GM21360 (cell line): ENCODE measurements at regions not wholly inside any gene's neighbourhood (a gene's known extent, or its start where the extent isn't known, plus 50 kb on each side); places are given as distances from the start of the nearest gene placed in this dataset.

Source experiments
- ATAC-seq: cut with Tn5 transposase; IDR thresholded peaks from one replicate; pipeline ENCODE4 v1.9.1; 2021; ENCODE audit warnings: mild to moderate bottlenecking, moderate library complexity; ENCODE audit not compliant: unreplicated experiment

DNA sequence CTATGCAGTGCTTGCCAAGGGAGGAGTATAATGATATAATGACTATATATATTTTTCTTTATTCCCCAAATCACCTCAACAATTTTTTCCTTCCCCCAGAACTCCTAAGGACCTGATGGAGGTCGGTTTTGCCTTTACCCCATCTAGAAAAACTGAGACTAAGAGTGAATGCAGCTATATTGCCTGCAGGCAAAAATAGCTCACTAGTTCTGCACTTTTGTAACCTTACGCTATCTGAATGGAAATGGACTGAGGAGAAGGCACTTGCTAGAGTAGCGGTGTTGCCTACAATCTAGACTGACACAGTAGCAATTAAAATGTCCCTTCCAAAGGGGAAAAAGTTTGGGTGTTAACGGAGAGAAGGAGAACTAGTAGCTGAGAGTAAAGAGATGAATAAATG lies 379.5 kb upstream of the SEMA6D start:
- ATAC-seq, result no peak

GRCh38 chr15:47338771-47339170 lies 378.5 kb upstream of the SEMA6D start:
- no peak for ATAC-seq

DNA sequence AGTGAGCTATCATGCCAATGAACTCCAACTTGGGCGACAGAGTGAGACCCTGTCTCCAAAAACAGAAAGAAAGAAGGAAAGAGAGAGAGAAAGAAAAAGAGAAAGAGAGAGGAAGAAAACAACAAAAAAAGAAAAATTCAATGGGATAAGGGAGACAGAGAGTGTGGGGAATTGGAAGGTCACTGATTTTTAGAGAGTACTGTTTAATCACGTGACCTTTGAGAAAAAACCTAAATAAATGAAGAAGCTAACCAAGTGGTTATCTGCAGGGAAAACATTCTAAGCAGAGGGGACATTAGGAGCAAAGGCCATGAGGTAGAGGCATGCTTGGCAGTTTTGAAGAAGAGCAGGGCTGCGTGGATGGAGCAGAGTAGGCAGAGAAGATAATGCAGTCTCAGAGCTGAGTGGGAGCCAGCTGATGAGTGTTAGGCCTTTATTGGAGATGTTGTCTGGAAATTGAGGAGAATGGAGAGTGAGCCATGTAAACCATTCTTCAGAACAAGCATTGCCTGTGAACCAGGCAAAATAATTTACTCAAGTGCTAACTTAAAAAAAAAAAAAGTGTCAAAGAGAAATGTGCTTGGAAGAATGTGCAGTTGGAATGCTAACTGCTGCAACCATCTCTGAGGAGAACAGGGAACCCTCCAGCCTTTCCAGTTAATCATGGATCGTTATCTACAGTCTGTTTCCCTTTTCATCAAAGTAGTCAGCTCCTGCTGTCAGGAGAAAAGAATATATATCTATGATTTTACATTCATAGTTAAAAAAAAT lies 377.3 kb upstream of the SEMA6D start:
- no peak for ATAC-seq

- ATAC-seq, result no peak
These were observed 376.8 kb upstream of the SEMA6D start for GRCh38 chr15:47340571-47340920.

DNA sequence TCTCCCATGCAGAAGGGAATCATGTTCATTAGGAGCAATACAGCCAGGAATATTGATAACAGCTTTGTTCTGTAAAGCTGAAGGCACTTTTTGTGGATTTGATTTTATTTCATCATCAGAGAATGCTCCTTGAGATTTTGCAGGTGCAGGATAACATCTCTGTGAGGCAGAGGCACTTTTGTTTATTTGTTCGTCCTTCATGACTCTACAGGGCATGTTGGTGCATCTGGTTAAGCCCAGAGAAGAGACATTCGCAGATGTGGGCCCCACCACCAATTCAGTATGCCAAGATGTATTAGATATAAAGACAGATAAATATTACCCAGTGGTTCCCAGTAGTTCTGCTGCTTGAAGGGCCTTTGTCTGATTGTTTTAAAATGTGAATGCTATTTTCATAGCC lies 368.1 kb upstream of the SEMA6D start:
- no peak for ATAC-seq

GRCh38 chr15:47351501-47351900 lies 365.8 kb upstream of the SEMA6D start:
- ATAC-seq, result no peak

DNA sequence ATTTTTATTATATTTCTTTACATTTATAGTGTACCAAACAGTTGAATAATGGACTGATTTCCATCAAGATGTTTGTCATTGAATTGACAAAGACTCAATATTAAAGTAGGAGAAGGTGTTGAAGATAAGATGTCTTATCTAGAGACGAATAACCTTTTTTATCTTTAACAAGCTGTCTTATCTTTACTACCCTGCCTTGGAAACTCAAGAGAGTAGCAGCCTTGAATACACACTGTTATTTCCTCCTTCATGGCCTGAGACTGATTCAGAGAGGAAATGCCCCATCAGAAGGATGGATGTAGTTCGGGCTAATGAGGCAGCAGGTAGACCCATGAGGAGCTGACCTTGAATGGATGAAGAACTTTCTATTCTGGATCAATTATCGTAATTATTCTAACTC lies 365.1 kb upstream of the SEMA6D start:
- ATAC-seq, result no peak

- no peak for ATAC-seq
These were observed 361.5 kb upstream of the SEMA6D start for GRCh38 chr15:47355759-47356158.

GRCh38 chr15:47356297-47356696 lies 361.0 kb upstream of the SEMA6D start:
- ATAC-seq, result no peak

DNA sequence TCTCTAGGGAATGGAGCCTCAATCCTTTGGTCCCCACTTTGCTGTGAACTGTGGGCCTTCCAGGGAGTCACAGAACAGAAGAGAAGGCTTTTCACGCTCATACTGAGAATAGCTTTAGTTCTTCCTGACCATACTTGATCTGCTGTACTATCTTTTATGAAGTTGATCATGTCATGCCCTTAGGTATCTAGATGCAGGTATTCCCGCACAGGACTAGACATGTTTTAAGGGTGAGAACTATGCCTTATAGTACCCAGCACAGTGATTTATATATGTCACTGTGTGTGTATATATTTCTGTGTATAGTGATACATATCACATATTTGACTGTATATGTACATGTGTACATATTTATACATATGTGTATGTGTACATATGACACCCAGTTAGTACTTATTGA lies 358.4 kb upstream of the SEMA6D start:
- no peak for ATAC-seq

GRCh38 chr15:47360305-47360704 lies 357.0 kb upstream of the SEMA6D start:
- no peak for ATAC-seq

DNA sequence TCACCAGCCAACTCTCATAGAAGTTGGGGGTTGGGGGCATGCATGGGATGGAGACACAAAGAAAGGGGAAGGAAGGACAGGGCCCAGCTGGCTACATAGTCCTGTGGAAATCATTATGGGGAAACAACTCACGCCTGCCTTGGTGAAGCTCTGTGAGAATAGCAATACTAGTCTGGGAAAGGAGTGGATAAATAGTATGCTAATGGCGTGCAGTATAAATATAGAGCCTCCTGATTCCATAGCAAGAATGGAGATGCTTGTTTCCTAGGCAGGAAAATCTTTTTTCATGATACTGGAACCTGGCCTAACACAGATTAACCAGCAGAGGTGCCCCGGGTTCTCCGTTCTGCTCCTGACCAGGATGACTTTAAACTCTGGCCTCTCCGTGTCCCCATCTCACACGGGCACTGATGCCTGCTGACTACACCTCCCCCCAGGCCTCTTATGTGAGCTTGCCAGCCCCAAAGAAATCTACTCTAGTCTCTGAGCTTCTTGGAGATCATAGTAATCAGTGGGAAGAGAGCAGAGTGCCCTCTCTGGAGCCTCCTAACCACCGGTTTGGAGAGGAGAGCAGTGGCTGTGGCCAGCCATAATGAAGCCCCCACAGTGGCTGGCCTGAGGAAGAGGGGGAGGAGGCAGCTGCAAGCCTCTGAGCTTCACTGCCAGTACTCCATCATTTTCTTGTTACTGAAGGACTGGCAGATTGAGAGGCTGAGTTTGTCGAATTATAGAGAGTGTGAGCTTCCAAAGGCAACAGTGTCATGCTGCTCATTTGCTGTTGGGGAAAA lies 355.0 kb upstream of the SEMA6D start:
- no peak for ATAC-seq

- no peak for ATAC-seq
These were observed 353.7 kb upstream of the SEMA6D start for GRCh38 chr15:47363653-47364052.

DNA sequence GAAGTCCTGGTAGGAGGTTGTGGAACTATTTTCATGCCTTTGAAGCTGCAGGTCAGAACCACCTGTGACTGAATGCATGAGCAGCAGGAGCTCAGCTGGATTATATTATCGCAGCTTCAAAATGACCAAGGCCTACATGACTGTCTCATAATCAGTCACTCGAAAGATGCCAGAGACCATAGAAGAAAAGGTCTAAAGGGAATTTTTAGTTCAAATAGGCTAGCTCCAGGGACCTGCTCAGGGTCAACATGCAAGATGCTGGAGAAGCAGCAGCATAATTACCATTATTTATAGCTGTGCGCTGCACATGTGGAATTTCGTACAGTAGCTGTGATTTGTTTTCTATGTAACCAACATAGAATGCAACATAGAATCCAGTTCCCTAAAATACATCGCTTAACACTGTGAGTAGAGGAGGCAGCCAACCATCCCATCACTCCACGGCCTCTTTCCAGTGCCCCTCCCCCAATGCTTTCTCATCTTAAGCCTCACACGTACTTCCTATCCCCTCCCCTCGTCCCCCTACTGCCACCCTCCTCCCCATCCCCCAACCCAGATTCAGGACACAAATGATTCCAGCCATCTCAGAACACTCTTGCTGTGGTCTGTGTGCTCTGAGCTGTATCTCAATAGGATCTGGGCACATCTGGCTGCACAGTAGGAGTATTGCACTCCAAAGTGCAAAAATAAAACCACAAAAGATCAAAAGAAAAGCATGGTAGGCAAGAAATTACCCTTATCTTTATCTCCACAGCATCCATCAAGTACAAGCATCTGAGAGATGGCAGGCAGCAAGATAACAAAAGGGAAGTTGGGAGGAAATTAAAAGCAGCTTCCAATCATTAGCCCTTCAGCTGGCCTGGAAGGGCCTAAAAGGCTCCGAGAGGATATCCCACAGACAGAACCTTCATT lies 352.8 kb upstream of the SEMA6D start:
- no peak for ATAC-seq

DNA sequence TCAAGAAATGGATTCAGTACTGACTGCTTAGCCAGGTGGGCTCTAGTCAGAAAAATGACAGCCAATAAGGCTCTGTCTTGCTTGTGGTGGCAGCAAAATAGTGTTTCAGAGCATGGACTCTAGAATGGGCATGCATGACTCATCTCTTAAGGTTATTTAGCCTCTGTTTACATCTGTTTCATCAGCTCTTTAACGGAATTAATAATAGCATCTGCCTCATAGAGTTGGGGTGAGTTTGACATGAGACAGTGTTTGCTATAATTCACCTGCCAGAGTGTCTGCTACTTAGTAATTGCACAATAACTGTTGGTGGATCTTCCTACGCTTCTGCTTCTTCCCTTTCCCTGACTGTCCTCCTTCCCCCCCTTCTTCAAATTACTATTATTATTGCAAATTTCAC lies 350.4 kb upstream of the SEMA6D start:
- ATAC-seq, result no peak

DNA sequence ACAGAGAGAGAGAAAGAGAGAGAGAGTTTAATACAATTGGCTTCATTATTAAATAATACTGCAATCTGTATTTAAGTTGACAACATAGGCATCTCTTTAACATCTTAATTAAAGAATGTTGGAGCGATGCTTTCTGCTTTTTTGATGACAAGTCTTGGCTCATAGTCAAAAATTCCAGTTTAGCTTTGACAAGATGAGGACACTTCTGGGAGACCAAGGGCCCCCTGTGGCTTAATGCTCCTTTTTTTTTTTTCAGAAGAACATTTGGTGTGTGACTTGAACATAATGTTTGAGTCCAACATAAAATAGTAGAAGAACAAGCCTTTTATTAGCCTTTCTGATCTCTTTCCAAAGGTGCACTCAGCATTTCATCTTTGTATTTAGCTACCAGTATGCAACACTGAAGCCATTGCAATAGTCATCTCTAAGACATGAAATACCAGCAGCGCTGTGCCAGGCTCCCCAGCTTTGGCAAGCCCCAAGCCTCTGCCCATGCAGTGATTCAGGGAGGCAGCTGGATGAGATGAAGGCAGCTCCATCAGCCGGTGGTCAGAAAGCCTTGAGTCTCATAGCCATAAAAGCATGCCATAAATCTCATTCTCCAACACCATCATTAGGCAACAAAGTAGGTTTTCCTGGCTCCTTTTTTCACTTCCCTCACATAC lies 349.4 kb upstream of the SEMA6D start:
- ATAC-seq, result no peak

- ATAC-seq, result no peak
These were observed 345.4 kb upstream of the SEMA6D start for GRCh38 chr15:47371939-47372338.

DNA sequence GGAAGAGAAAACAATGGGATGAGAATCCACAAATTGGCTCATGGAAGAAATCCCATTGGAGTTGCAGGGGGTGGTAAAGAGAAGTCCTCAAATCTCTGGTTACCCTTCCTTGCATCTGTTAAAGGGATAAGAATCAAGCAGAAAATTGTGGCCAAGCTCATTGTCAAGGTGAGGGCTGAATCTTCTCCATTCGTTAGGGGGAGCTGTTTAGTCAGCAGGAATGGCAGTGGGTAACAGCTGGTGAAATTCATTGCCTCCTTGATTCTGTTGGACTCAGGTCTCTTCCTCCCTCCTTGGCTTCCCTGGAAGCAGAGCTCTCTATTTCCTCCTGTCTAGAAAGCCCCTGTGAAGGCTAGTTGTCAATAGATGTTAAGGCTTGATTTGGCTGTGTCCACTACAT lies 343.1 kb upstream of the SEMA6D start:
- no peak for ATAC-seq

- no peak for ATAC-seq
These were observed 341.1 kb upstream of the SEMA6D start for GRCh38 chr15:47376190-47376589.

DNA sequence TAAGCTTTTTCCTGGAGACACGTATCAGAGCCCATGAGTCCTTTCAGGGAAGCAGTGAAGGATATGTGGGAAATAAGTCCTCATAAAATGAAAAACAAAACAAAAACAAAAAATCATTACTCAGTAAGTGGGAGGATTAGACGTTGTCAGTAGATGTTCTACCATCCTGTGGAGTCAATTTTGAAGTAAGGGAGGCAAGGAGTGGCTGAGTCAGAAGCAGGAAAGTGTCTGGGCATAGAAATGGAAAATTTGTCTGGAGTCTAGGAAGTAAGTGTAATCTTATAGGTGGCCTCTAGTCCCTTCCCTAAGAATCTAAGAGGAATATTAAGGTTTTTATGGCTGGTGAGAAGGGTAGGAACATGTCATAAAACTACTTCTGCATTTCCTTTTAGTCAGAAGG lies 339.8 kb upstream of the SEMA6D start:
- no peak for ATAC-seq

- no peak for ATAC-seq
These were observed 338.8 kb upstream of the SEMA6D start for GRCh38 chr15:47378527-47378926.
